Neural cell (in vitro differentiated cells): ENCODE measurements at regions not wholly inside any gene's neighbourhood (a gene's known extent, or its start where the extent isn't known, plus 50 kb on each side); places are given as distances from the start of the nearest gene placed in this dataset.

Experiments used
- H2AFZ ChIP-seq: fragments of 200-600, 300-800 bp; sonication (generic), shearing (Covaris generic); 2 replicates; pipeline ENCODE4 v1.6.0; 2014; ENCODE audit warnings: low read depth, mild to moderate bottlenecking, antibody characterized with exemption, low read length, moderate library complexity
- H3F3A ChIP-seq: fragments of 200-600 bp; shearing (Covaris generic); 2 replicates; pipeline ENCODE4 v1.6.1; 2016; ENCODE audit warnings: mild to moderate bottlenecking, moderate library complexity, mixed read lengths, antibody characterized with exemption, low read length; ENCODE audit not compliant: insufficient read depth, poor library complexity, severe bottlenecking
- H3K27ac ChIP-seq: fragments of 200-600, 300-800 bp; sonication (generic), shearing (Covaris generic); 2 replicates; pipeline ENCODE4 v1.5.1; 2014; ENCODE audit warnings: mild to moderate bottlenecking, low read length, moderate library complexity
- H3K27me3 ChIP-seq: fragments of 300-800, 200-600 bp; sonication (generic), shearing (Covaris generic); 2 replicates; pipeline ENCODE4 v1.6.0; 2014; ENCODE audit warnings: mild to moderate bottlenecking, low read depth, low read length, moderate library complexity; ENCODE audit not compliant: insufficient read depth
- H3K36me3 ChIP-seq: fragments of 300-800, 200-600 bp; sonication (generic), shearing (Covaris generic); 2 replicates; pipeline ENCODE4 v1.5.1; 2014; ENCODE audit warnings: mild to moderate bottlenecking, antibody characterized with exemption, low read length, moderate library complexity; ENCODE audit not compliant: insufficient read depth
- H3K4me2 ChIP-seq: fragments of 300-800, 200-600 bp; sonication (generic), shearing (Covaris generic); 2 replicates; pipeline ENCODE4 v1.6.0; 2014; ENCODE audit warnings: mild to moderate bottlenecking, low read length
- H3K4me3 ChIP-seq: fragments of 300-800, 200-600 bp; sonication (generic), shearing (Covaris generic); 2 replicates; pipeline ENCODE4 v1.5.1; 2014; ENCODE audit warnings: mild to moderate bottlenecking, low read length, moderate library complexity
- H3K79me2 ChIP-seq: fragments of 200-600 bp; shearing (Covaris generic); replicated peaks from 2 replicates; pipeline ENCODE4 v1.6.0; 2014; ENCODE audit warnings: mild to moderate bottlenecking, low read length, moderate library complexity; ENCODE audit not compliant: insufficient read depth
- H3K9ac ChIP-seq: fragments of 300-800, 200-600 bp; sonication (generic), shearing (Covaris generic); 2 replicates; pipeline ENCODE4 v1.6.1; 2016; ENCODE audit warnings: mild to moderate bottlenecking, low read length, mixed read lengths
- H3K9me2 ChIP-seq: fragments of 200-600 bp; shearing (Covaris generic); 2 replicates; pipeline ENCODE4 v1.6.1; 2016; ENCODE audit warnings: mild to moderate bottlenecking, low read length, mixed read lengths; ENCODE audit not compliant: insufficient read depth
- H3K9me3 ChIP-seq: fragments of 200-600, 300-800 bp; sonication (generic), shearing (Covaris generic); 2 replicates; pipeline ENCODE4 v1.6.1; 2016; ENCODE audit warnings: mild to moderate bottlenecking, mixed run types, low read length, moderate library complexity, mixed read lengths
- H4K20me1 ChIP-seq: fragments of 200-600 bp; shearing (Covaris generic); 2 replicates; pipeline ENCODE4 v1.6.1; 2016; ENCODE audit warnings: mild to moderate bottlenecking, mixed run types; ENCODE audit not compliant: insufficient read depth
- CTCF ChIP-seq: fragments of 450-650 bp; IDR thresholded peaks from 2 replicates; pipeline ENCODE4 v1.5.1; 2014; ENCODE audit warnings: antibody characterized with exemption, mild to moderate bottlenecking, moderate library complexity; ENCODE audit not compliant: poor library complexity, severe bottlenecking
- EP300 ChIP-seq: fragments of 450-650 bp; conservative IDR thresholded peaks from 2 replicates; pipeline ENCODE4 v1.6.1; 2014; ENCODE audit warnings: antibody characterized with exemption, mild to moderate bottlenecking, moderate library complexity; ENCODE audit not compliant: poor library complexity, severe bottlenecking
- EZH2 ChIP-seq: fragments of 200-600, 300-800 bp; shearing (Covaris generic), sonication (generic); IDR thresholded peaks from 2 replicates; pipeline ENCODE4 v1.6.1; 2014; ENCODE audit warnings: antibody characterized with exemption, low read length, borderline replicate concordance, mild to moderate bottlenecking; ENCODE audit not compliant: insufficient read depth, poor library complexity, severe bottlenecking
- MXI1 ChIP-seq: fragments of 450-650 bp; conservative IDR thresholded peaks from 2 replicates; pipeline ENCODE4 v1.6.1; 2014; ENCODE audit warnings: antibody characterized with exemption, mild to moderate bottlenecking; ENCODE audit not compliant: poor library complexity, severe bottlenecking
- POLR2AphosphoS5 ChIP-seq: IDR thresholded peaks from 2 replicates; pipeline ENCODE4 v1.6.1; 2012
- RAD21 ChIP-seq: fragments of 450-650 bp; conservative IDR thresholded peaks from 2 replicates; pipeline ENCODE4 v1.6.1; 2014; ENCODE audit warnings: antibody characterized with exemption, mild to moderate bottlenecking, moderate library complexity
- REST ChIP-seq: IDR thresholded peaks from 2 replicates; pipeline ENCODE4 v1.6.1; 2012; ENCODE audit warnings: borderline replicate concordance
- SMC3 ChIP-seq: fragments of 450-650 bp; conservative IDR thresholded peaks from 2 replicates; pipeline ENCODE4 v1.6.1; 2014; ENCODE audit warnings: antibody characterized with exemption, mild to moderate bottlenecking, moderate library complexity; ENCODE audit not compliant: poor library complexity
- TAF1 ChIP-seq: IDR thresholded peaks from 2 replicates; pipeline ENCODE4 v1.6.1; 2012; ENCODE audit warnings: low read depth

- H2AFZ ChIP-seq: no peak overlapping the region
- no peaks in the 10 kb centered on the region for H3K36me3 ChIP-seq
- no peaks in the 10 kb centered on the region for H3F3A ChIP-seq
- no peaks in the 10 kb centered on the region for H3K9me3 ChIP-seq
- no peaks in the 10 kb centered on the region for H3K27me3 ChIP-seq
- no peak overlapping the region for H3K4me3 ChIP-seq
- no peaks in the 10 kb centered on the region for H4K20me1 ChIP-seq
- H3K27ac ChIP-seq: no peak overlapping the region
- H3K79me2 ChIP-seq: no peaks in the 10 kb centered on the region
- no peaks in the 10 kb centered on the region for H3K9me2 ChIP-seq
- no peak overlapping the region for H3K4me2 ChIP-seq
- H3K9ac ChIP-seq: no peak overlapping the region
- TF ChIP-seq EP300: no peak
- no peak for TF ChIP-seq MXI1
- TF ChIP-seq EZH2: no peak
- no peak for TF ChIP-seq SMC3
- no peak for TF ChIP-seq TAF1
- TF ChIP-seq REST: no peak
- TF ChIP-seq POLR2AphosphoS5: no peak
- TF ChIP-seq RAD21: no peak
- no peak for TF ChIP-seq CTCF
These were observed 91.7 kb downstream of the DACT2 start for GRCh38 chr6:168227840-168228239.

GRCh38 chr6:168226902-168227318 lies 92.7 kb downstream of the DACT2 start:
- H3K36me3 ChIP-seq: no peaks in the 10 kb centered on the region
- H3K9ac ChIP-seq: no peak overlapping the region
- no peak overlapping the region for H3K4me2 ChIP-seq
- no peak overlapping the region for H2AFZ ChIP-seq
- H3K9me3 ChIP-seq: no peaks in the 10 kb centered on the region
- no peaks in the 10 kb centered on the region for H4K20me1 ChIP-seq
- TF ChIP-seq MXI1 (no peak), CTCF (no peak), TAF1 (no peak), SMC3 (no peak), REST (no peak), RAD21 (no peak), POLR2AphosphoS5 (no peak), EP300 (no peak), EZH2 (no peak)
- H3K4me3 ChIP-seq: no peak overlapping the region
- no peaks in the 10 kb centered on the region for H3K27me3 ChIP-seq
- H3K79me2 ChIP-seq: no peaks in the 10 kb centered on the region
- no peak overlapping the region for H3K27ac ChIP-seq
- no peaks in the 10 kb centered on the region for H3F3A ChIP-seq
- no peaks in the 10 kb centered on the region for H3K9me2 ChIP-seq
